H9 (cell line): ENCODE measurements at regions not wholly inside any gene's neighbourhood (a gene's known extent, or its start where the extent isn't known, plus 50 kb on each side); places are given as distances from the start of the nearest gene placed in this dataset.

Experiments used
- DNase-seq: peaks from one replicate; pipeline ENCODE4 v3.0.0-alpha.2; 2017
- H2AFZ ChIP-seq: one replicate; pipeline ENCODE4 v1.6.1; 2013; ENCODE audit warnings: mild to moderate bottlenecking, low read length, control low read depth, moderate library complexity
- H2AK5ac ChIP-seq: 2 replicates; pipeline ENCODE4 v1.6.1; 2013; ENCODE audit warnings: low read length, control low read depth, mixed read lengths; ENCODE audit not compliant: insufficient read length
- H2BK120ac ChIP-seq: one replicate; pipeline ENCODE4 v1.6.1; 2013; ENCODE audit warnings: low read depth, mild to moderate bottlenecking, low read length, control low read depth, inconsistent platforms; ENCODE audit not compliant: poor library complexity, severe bottlenecking
- H2BK12ac ChIP-seq: 2 replicates; pipeline ENCODE4 v1.6.1; 2013; ENCODE audit warnings: low read length, control low read depth, mixed read lengths, low read depth; ENCODE audit not compliant: insufficient read length
- H2BK15ac ChIP-seq: 2 replicates; pipeline ENCODE4 v1.6.1; 2013; ENCODE audit warnings: low read depth, low read length, control low read depth
- H2BK20ac ChIP-seq: one replicate; pipeline ENCODE4 v1.6.1; 2013; ENCODE audit warnings: low read depth, mild to moderate bottlenecking, low read length, control low read depth, inconsistent platforms; ENCODE audit not compliant: poor library complexity, severe bottlenecking
- H2BK5ac ChIP-seq: 2 replicates; pipeline ENCODE4 v1.6.1; 2013; ENCODE audit warnings: low read length, control low read depth, mixed read lengths; ENCODE audit not compliant: insufficient read length
- H3K14ac ChIP-seq: 2 replicates; pipeline ENCODE4 v1.6.1; 2013; ENCODE audit warnings: low read length, control low read depth; ENCODE audit not compliant: insufficient read depth
- H3K18ac ChIP-seq: 2 replicates; pipeline ENCODE4 v1.6.1; 2013; ENCODE audit warnings: low read depth, mild to moderate bottlenecking, mixed read lengths, low read length, control low read depth; ENCODE audit not compliant: insufficient read length
- H3K23ac ChIP-seq: 2 replicates; pipeline ENCODE4 v1.6.1; 2013; ENCODE audit warnings: low read length, control low read depth, mixed read lengths, low read depth; ENCODE audit not compliant: insufficient read length
- H3K23me2 ChIP-seq: 2 replicates; pipeline ENCODE4 v1.6.1; 2013; ENCODE audit warnings: low read depth, mild to moderate bottlenecking, mixed read lengths, low read length, control low read depth; ENCODE audit not compliant: insufficient read length, poor library complexity, severe bottlenecking
- H3K27ac ChIP-seq: 2 replicates; pipeline ENCODE4 v1.5.1; 2013; ENCODE audit warnings: low read length, control low read depth, mixed read lengths, low read depth; ENCODE audit not compliant: insufficient read length
- H3K27me3 ChIP-seq: 2 replicates; pipeline ENCODE4 v1.6.1; 2013; ENCODE audit warnings: low read length, control low read depth, inconsistent platforms; ENCODE audit not compliant: insufficient read depth
- H3K4ac ChIP-seq: 2 replicates; pipeline ENCODE4 v1.6.1; 2013; ENCODE audit warnings: low read depth, mild to moderate bottlenecking, control low read depth, inconsistent platforms, low read length, moderate library complexity
- H3K4me1 ChIP-seq: 2 replicates; pipeline ENCODE4 v1.6.1; 2013; ENCODE audit warnings: low read length, control low read depth, inconsistent platforms; ENCODE audit not compliant: insufficient read depth
- H3K4me2 ChIP-seq: 2 replicates; pipeline ENCODE4 v1.6.1; 2013; ENCODE audit warnings: low read length, control low read depth, mixed read lengths; ENCODE audit not compliant: insufficient read length, insufficient read depth
- H3K56ac ChIP-seq: 2 replicates; pipeline ENCODE4 v1.6.1; 2013; ENCODE audit warnings: low read depth, mild to moderate bottlenecking, mixed read lengths, low read length, control low read depth; ENCODE audit not compliant: insufficient read length
- H3K79me1 ChIP-seq: 2 replicates; pipeline ENCODE4 v1.6.1; 2013; ENCODE audit warnings: low read depth, mild to moderate bottlenecking, moderate library complexity, low read length, control low read depth, inconsistent platforms; ENCODE audit not compliant: insufficient read depth, poor library complexity, severe bottlenecking
- H3K79me2 ChIP-seq: 2 replicates; pipeline ENCODE4 v1.6.1; 2013; ENCODE audit warnings: low read length, control low read depth, inconsistent platforms; ENCODE audit not compliant: insufficient read depth
- H3K9ac ChIP-seq: 2 replicates; pipeline ENCODE4 v1.6.1; 2013; ENCODE audit warnings: low read length, control low read depth, mixed read lengths; ENCODE audit not compliant: insufficient read length; ENCODE audit errors: extremely low read depth
- H3K9me3 ChIP-seq: one replicate; pipeline ENCODE4 v1.6.1; 2013; ENCODE audit warnings: low read depth, low read length, inconsistent platforms; ENCODE audit not compliant: control insufficient read depth
- H3T11ph ChIP-seq: one replicate; pipeline ENCODE4 v1.6.1; 2013; ENCODE audit warnings: mild to moderate bottlenecking, low read length, control low read depth, inconsistent platforms
- H4K20me1 ChIP-seq: one replicate; pipeline ENCODE4 v1.6.1; 2013; ENCODE audit not compliant: control insufficient read depth, insufficient read length, insufficient read depth
- H4K5ac ChIP-seq: 2 replicates; pipeline ENCODE4 v1.6.1; 2013; ENCODE audit warnings: low read depth, mild to moderate bottlenecking, mixed read lengths, low read length, control low read depth; ENCODE audit not compliant: insufficient read length
- H4K8ac ChIP-seq: replicated peaks from 2 replicates; pipeline ENCODE4 v1.6.1; 2013; ENCODE audit warnings: low read length, control low read depth, mixed read lengths, low read depth; ENCODE audit not compliant: insufficient read length
- H4K91ac ChIP-seq: 2 replicates; pipeline ENCODE4 v1.6.1; 2013; ENCODE audit warnings: low read depth, mild to moderate bottlenecking, moderate library complexity, mixed read lengths, low read length, control low read depth; ENCODE audit not compliant: insufficient read length
- H3K27ac Mint-ChIP-seq, 3 experiments: 2 replicates in 2 of 3; 3 replicates in 1 of 3; pipeline ENCODE4 v1.8.0; 2020 to 2021; ENCODE audit warnings: mixed read lengths in 3 of 3, mild to moderate bottlenecking in 1 of 3, moderate library complexity in 1 of 3
- H3K27me3 Mint-ChIP-seq: 2 replicates; pipeline ENCODE4 v1.8.0; 2021; ENCODE audit warnings: low read depth, mild to moderate bottlenecking, moderate library complexity, mixed read lengths
- H3K36me3 Mint-ChIP-seq, 3 experiments: 2 replicates in 2 of 3; 3 replicates in 1 of 3; pipeline ENCODE4 v1.8.0; 2020 to 2021; ENCODE audit warnings: low read depth in 3 of 3, mixed read lengths in 3 of 3; ENCODE audit not compliant: insufficient read depth in 1 of 3
- H3K4me1 Mint-ChIP-seq, 2 experiments: 2 replicates each; pipeline ENCODE4 v1.8.0; 2020; ENCODE audit warnings: mixed read lengths in 2 of 2
- H3K4me3 Mint-ChIP-seq, 2 experiments: 2 replicates in 1 of 2; 3 replicates in 1 of 2; pipeline ENCODE4 v1.8.0; 2020 to 2021; ENCODE audit warnings: mild to moderate bottlenecking in 2 of 2, mixed read lengths in 2 of 2, moderate library complexity in 1 of 2
- H3K9me3 Mint-ChIP-seq, 2 experiments: 2 replicates in 1 of 2; 3 replicates in 1 of 2; pipeline ENCODE4 v1.8.0; 2020; ENCODE audit warnings: mild to moderate bottlenecking in 2 of 2, mixed read lengths in 2 of 2, moderate library complexity in 1 of 2
- WGBS: extraction: QIAGEN DNeasy Blood & Tissue Kit; methylation state at CpG from one replicate; pipeline ENCODE4 v1.1.7; 2013; ENCODE audit warnings: missing lambda C conversion rate, low lambda C conversion rate, mixed read lengths; ENCODE audit not compliant: insufficient read length; ENCODE audit errors: extremely low coverage; 5-methylcytosine and 5-hydroxymethylcytosine counted together
- TF ChIP-seq, protein P1 (sequence below): fragments of 200-600 bp; sonication (generic); conservative IDR thresholded peaks from 3 replicates; pipeline ENCODE4 v1.8.0; 2021; ENCODE audit warnings: antibody characterized with exemption, mild to moderate bottlenecking

DNA sequence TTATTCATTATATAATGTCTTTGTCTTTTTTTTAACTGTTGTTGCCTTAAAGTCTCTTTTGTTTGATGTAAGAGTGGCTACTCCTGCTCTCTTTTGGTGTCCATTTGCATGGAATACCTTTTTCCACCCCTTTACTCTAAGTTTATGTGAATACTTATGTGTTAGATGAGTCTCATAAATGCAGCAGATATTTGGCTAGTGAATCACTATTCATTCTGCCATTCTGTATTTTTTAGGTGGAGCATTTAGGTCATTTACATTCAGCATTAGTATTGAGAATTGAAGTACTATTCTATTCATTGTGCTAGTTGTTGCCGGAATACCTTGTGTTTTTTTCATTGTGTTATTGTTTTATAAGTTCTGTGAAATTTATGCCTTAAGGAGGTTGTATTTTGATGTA is 317.1 kb downstream of the ANXA1 start:
- Histone ChIP-seq H2BK20ac (no peak overlapping the region), H3K79me1 (no peaks in the 10 kb centered on the region), H3K27me3 (no peaks in the 10 kb centered on the region), H4K20me1 (no peaks in the 10 kb centered on the region), H3K56ac (no peak overlapping the region), H3K23me2 (no peaks in the 10 kb centered on the region), H4K5ac (no peak overlapping the region), H3K9me3 (no peaks in the 10 kb centered on the region), H4K8ac (no peak overlapping the region), H4K91ac (no peak overlapping the region), H2BK15ac (no peak overlapping the region), H2BK12ac (no peak overlapping the region), H3K4me1 (no peaks in the 10 kb centered on the region), H2BK5ac (no peak overlapping the region), H2BK120ac (no peak overlapping the region), H3K4me2 (no peak overlapping the region), H2AFZ (no peak overlapping the region), H3K4ac (no peak overlapping the region), H3K79me2 (no peaks in the 10 kb centered on the region), H3K27ac (no peak overlapping the region), H3T11ph (no peak overlapping the region), H3K23ac (no peak overlapping the region), H2AK5ac (no peak overlapping the region), H3K14ac (no peak overlapping the region), H3K18ac (no peak overlapping the region), H3K9ac (no peak overlapping the region)
- Mint-ChIP-seq H3K9me3 (no peaks in the 10 kb centered on the region), H3K27me3 (no peaks in the 10 kb centered on the region; the same call in 1 of the 2 replicates), H3K4me3 (no peak overlapping the region), H3K27ac (no peak overlapping the region), H3K36me3 (no peaks in the 10 kb centered on the region), H3K4me1 (peaks cover 5 to 6% of the 10 kb centered on the region in 2 experiments; a peak in 2 of 4 replicates)
- TF ChIP-seq, protein P1, sequence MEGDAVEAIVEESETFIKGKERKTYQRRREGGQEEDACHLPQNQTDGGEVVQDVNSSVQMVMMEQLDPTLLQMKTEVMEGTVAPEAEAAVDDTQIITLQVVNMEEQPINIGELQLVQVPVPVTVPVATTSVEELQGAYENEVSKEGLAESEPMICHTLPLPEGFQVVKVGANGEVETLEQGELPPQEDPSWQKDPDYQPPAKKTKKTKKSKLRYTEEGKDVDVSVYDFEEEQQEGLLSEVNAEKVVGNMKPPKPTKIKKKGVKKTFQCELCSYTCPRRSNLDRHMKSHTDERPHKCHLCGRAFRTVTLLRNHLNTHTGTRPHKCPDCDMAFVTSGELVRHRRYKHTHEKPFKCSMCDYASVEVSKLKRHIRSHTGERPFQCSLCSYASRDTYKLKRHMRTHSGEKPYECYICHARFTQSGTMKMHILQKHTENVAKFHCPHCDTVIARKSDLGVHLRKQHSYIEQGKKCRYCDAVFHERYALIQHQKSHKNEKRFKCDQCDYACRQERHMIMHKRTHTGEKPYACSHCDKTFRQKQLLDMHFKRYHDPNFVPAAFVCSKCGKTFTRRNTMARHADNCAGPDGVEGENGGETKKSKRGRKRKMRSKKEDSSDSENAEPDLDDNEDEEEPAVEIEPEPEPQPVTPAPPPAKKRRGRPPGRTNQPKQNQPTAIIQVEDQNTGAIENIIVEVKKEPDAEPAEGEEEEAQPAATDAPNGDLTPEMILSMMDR: no peak
- no peak for DNase-seq
- WGBS: no CpG with 5 or more reads among the region's 1 CpG
